WTC11 (cell line): ENCODE measurements at regions not wholly inside any gene's neighbourhood (a gene's known extent, or its start where the extent isn't known, plus 50 kb on each side); places are given as distances from the start of the nearest gene placed in this dataset.

Experiments used
- ATAC-seq: fragments of 200-7000 bp; cut with Tn5 transposase; 2 replicates; pipeline ENCODE4 v1.10.0; 2021; ENCODE audit warnings: mild to moderate bottlenecking, moderate library complexity
- CTCF ChIA-PET: fragments of 300-600 bp; sonication (Branson Sonifier 250); formaldehyde crosslinking; loops from one replicate; lab custom pipeline; 2021; ENCODE audit warnings: antibody characterized with exemption; lab: Charles Lee
- POLR2A ChIA-PET: fragments of 350-600 bp; sonication (Branson Sonifier 250); formaldehyde crosslinking; loops from one replicate; lab custom pipeline; 2021; ENCODE audit warnings: antibody characterized with exemption; lab: Charles Lee
- DNase-seq: peaks from one replicate; pipeline ENCODE4 v3.0.0; 2021; ENCODE audit warnings: low spot score
- H3K27ac Mint-ChIP-seq: 2 replicates; pipeline ENCODE4 v1.8.0; 2021; ENCODE audit warnings: mixed read lengths
- H3K27me3 Mint-ChIP-seq: 2 replicates; pipeline ENCODE4 v1.8.0; 2021; ENCODE audit warnings: low read depth, mild to moderate bottlenecking, moderate library complexity, mixed read lengths
- H3K36me3 Mint-ChIP-seq: 2 replicates; pipeline ENCODE4 v1.8.0; 2021; ENCODE audit warnings: mixed read lengths
- H3K4me1 Mint-ChIP-seq: 2 replicates; pipeline ENCODE4 v1.8.0; 2022; ENCODE audit warnings: mixed read lengths
- H3K4me3 Mint-ChIP-seq: 2 replicates; pipeline ENCODE4 v1.8.0; 2021; ENCODE audit warnings: mild to moderate bottlenecking, moderate library complexity, mixed read lengths
- H3K9me3 Mint-ChIP-seq: 2 replicates; pipeline ENCODE4 v1.8.0; 2021; ENCODE audit warnings: mixed read lengths
- CREB1 ChIP-seq: sonication (generic); formaldehyde crosslinking; IDR thresholded peaks from 2 replicates; pipeline ENCODE4 v1.8.0; 2023; ENCODE audit warnings: mild to moderate bottlenecking, missing genetic modification reagents
- ELF4 ChIP-seq: sonication (generic); formaldehyde crosslinking; IDR thresholded peaks from 2 replicates; pipeline ENCODE4 v1.8.1; 2022; ENCODE audit warnings: low read depth, mild to moderate bottlenecking, moderate library complexity, missing genetic modification reagents
- FOXJ3 ChIP-seq: sonication (generic); formaldehyde crosslinking; IDR thresholded peaks from 2 replicates; pipeline ENCODE4 v1.9.0; 2021; ENCODE audit warnings: missing genetic modification reagents, mild to moderate bottlenecking, borderline replicate concordance
- GRHL2 ChIP-seq: fragments of 250-450 bp; sonication (Bioruptor Pico); IDR thresholded peaks from 2 replicates; pipeline ENCODE4 v1.8.0; 2022; ENCODE audit warnings: mild to moderate bottlenecking, moderate library complexity; ENCODE audit not compliant: insufficient replicate concordance, severe bottlenecking
- HMGA2 ChIP-seq: fragments of 250-450 bp; sonication (Bioruptor Pico); IDR thresholded peaks from 2 replicates; pipeline ENCODE4 v1.4.0; 2021; ENCODE audit warnings: mild to moderate bottlenecking, moderate library complexity
- KAT7 ChIP-seq: sonication (generic); formaldehyde crosslinking; IDR thresholded peaks from 2 replicates; pipeline ENCODE4 v1.8.1; 2023; ENCODE audit warnings: missing genetic modification reagents, mild to moderate bottlenecking, borderline replicate concordance
- MYBL2 ChIP-seq: sonication (generic); formaldehyde crosslinking; IDR thresholded peaks from 2 replicates; pipeline ENCODE4 v1.8.1; 2023; ENCODE audit warnings: mild to moderate bottlenecking, moderate library complexity, missing genetic modification reagents
- NFATC4 ChIP-seq: fragments of 250-450 bp; sonication (Bioruptor Pico); IDR thresholded peaks from 2 replicates; pipeline ENCODE4 v1.9.0; 2021; ENCODE audit warnings: mild to moderate bottlenecking
- RELA ChIP-seq: sonication (generic); formaldehyde crosslinking; IDR thresholded peaks from 2 replicates; pipeline ENCODE4 v1.8.1; 2022; ENCODE audit warnings: missing genetic modification reagents, mild to moderate bottlenecking, borderline replicate concordance
- SMAD4 ChIP-seq: sonication (generic); formaldehyde crosslinking; IDR thresholded peaks from 2 replicates; pipeline ENCODE4 v1.8.0; 2022; ENCODE audit warnings: mild to moderate bottlenecking, missing genetic modification reagents
- ZNF232 ChIP-seq: sonication (generic); formaldehyde crosslinking; IDR thresholded peaks from 2 replicates; pipeline ENCODE4 v1.8.0; 2022; ENCODE audit warnings: mild to moderate bottlenecking, missing genetic modification reagents
- ZNF317 ChIP-seq: sonication (generic); formaldehyde crosslinking; IDR thresholded peaks from 2 replicates; pipeline ENCODE4 v1.8.1; 2023; ENCODE audit warnings: low read depth, mild to moderate bottlenecking, moderate library complexity, missing genetic modification reagents, borderline replicate concordance
- TF ChIP-seq, protein P1 (sequence below): fragments of 250-450 bp; sonication (Bioruptor Pico); IDR thresholded peaks from 2 replicates; pipeline ENCODE4 v1.8.0; 2021; ENCODE audit warnings: mild to moderate bottlenecking
- TF ChIP-seq, protein P2 (sequence below): fragments of 250-450 bp; sonication (Bioruptor Pico); IDR thresholded peaks from 2 replicates; pipeline ENCODE4 v1.9.0; 2021; ENCODE audit warnings: mild to moderate bottlenecking
- TF ChIP-seq, protein P3 (sequence below): sonication (generic); formaldehyde crosslinking; IDR thresholded peaks from 2 replicates; pipeline ENCODE4 v1.8.0; 2023; ENCODE audit warnings: missing genetic modification reagents, mild to moderate bottlenecking, borderline replicate concordance
- TF ChIP-seq, protein P4 (sequence below): fragments of 250-450 bp; sonication (Bioruptor Pico); IDR thresholded peaks from 2 replicates; pipeline ENCODE4 v2.1.2; 2022; ENCODE audit warnings: mild to moderate bottlenecking, moderate library complexity
- TF ChIP-seq, protein P5 (sequence below): fragments of 200-600 bp; IDR thresholded peaks from 2 replicates; pipeline ENCODE4 v1.8.0; 2022; ENCODE audit warnings: antibody characterized with exemption
- TF ChIP-seq, protein P6 (sequence below): sonication (generic); formaldehyde crosslinking; conservative IDR thresholded peaks from 2 replicates; pipeline ENCODE4 v1.8.1; 2022; ENCODE audit warnings: mild to moderate bottlenecking, missing genetic modification reagents
- TF ChIP-seq, protein P7 (sequence below): sonication (generic); formaldehyde crosslinking; IDR thresholded peaks from 2 replicates; pipeline ENCODE4 v1.8.0; 2022; ENCODE audit warnings: mild to moderate bottlenecking, missing genetic modification reagents

DNA sequence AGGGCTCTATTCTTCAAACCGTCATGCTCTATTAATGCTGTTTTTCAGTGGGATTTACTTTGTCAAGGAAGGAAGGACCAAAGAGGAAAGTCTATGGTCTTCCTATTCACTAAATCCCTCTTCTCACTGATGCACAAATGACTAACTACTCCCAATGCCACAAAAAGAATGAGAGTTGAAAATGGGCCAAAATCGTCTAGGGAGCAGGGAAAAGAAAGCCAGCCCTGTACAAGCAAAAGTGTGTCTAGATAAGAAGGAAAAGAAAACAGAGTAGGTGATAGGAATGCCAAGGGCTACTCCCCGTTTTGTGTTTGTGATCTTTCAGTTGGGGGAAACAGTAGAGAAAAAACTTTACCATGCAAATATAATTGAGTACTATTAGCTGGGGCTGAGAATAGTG is 97.2 kb upstream of the TMCO5A start:
- Mint-ChIP-seq H3K4me1 (no peaks in the 10 kb centered on the region), H3K27ac (no peak overlapping the region), H3K36me3 (peaks cover 3% of the 10 kb centered on the region), H3K9me3 (peaks cover 31% of the 10 kb centered on the region), H3K4me3 (no peak overlapping the region), H3K27me3 (no peaks in the 10 kb centered on the region)
- no peak for DNase-seq
- CTCF ChIA-PET: no interaction called here
- TF ChIP-seq, protein P1, sequence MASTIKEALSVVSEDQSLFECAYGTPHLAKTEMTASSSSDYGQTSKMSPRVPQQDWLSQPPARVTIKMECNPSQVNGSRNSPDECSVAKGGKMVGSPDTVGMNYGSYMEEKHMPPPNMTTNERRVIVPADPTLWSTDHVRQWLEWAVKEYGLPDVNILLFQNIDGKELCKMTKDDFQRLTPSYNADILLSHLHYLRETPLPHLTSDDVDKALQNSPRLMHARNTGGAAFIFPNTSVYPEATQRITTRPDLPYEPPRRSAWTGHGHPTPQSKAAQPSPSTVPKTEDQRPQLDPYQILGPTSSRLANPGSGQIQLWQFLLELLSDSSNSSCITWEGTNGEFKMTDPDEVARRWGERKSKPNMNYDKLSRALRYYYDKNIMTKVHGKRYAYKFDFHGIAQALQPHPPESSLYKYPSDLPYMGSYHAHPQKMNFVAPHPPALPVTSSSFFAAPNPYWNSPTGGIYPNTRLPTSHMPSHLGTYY: no peak
- TF ChIP-seq ZNF317 (CRISPR knock-in tag): no peak
- TF ChIP-seq HMGA2 (CRISPR knock-in tag): no peak
- no peak for TF ChIP-seq SMAD4 (CRISPR knock-in tag)
- POLR2A ChIA-PET: no interaction called here
- no peak for ATAC-seq

DNA sequence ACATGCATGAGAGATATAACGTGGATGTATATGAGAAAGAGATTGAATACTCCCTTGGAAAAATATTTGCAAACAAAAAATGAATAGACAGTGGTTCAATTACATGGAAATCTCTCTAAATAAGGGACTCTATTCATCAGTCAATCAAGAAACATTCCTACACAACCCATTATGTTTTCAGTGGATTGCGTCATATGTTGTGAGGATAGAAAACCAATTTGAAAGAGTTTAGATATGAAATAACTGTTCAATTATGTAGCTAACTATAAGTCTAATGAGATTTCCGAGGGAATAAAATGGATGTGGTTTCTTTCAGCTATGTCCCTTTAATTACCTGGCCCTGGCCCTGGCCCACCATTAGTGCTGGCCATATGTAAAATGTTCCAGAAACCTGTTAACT is 86.7 kb upstream of the TMCO5A start:
- no peak overlapping the region for H3K4me3 Mint-ChIP-seq
- no peaks in the 10 kb centered on the region for H3K27me3 Mint-ChIP-seq
- DNase-seq (no peak), ATAC-seq (no peak)
- POLR2A ChIA-PET: no interaction called here
- TF ChIP-seq ZNF232 (no peak), NFATC4 (CRISPR knock-in tag) (no peak), RELA (CRISPR knock-in tag) (no peak)
- TF ChIP-seq, protein P2, sequence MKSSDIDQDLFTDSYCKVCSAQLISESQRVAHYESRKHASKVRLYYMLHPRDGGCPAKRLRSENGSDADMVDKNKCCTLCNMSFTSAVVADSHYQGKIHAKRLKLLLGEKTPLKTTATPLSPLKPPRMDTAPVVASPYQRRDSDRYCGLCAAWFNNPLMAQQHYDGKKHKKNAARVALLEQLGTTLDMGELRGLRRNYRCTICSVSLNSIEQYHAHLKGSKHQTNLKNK (CRISPR knock-in tag): no peak
- peaks cover 27% of the 10 kb centered on the region for H3K9me3 Mint-ChIP-seq
- H3K36me3 Mint-ChIP-seq: no peaks in the 10 kb centered on the region; the same call in 1 of the 2 replicates
- 0 out of 2 replicates have a peak, but pooled peaks cover under 1% of the 10 kb centered on the region for H3K4me1 Mint-ChIP-seq
- CTCF ChIA-PET: no interaction called here
- no peak overlapping the region for H3K27ac Mint-ChIP-seq

DNA sequence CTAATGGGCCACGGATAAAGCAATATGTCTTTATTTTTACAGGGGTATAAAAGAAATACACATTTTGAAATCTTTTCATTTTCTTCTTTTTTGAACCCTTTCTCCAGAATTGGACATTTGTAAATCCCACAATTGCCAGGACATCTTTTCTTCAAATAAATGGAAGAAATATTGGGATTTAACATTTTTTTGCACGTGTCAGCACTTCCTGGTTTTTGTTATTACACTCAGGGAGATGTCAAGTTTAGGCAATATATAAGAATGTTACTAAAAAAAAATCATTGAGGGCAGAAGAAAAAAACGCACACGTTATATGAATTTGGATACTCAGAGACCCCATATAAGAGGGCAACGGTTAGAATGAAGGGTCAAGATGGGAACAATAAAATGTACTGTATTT is 78.3 kb upstream of the TMCO5A start:
- Mint-ChIP-seq H3K36me3 (no peaks in the 10 kb centered on the region), H3K4me3 (no peak overlapping the region), H3K27ac (no peak overlapping the region), H3K27me3 (no peaks in the 10 kb centered on the region), H3K9me3 (peaks cover 17% of the 10 kb centered on the region), H3K4me1 (peaks cover 9% of the 10 kb centered on the region)
- ChIA-PET POLR2A (no interaction called here), CTCF (no interaction called here)
- no peak for DNase-seq
- TF ChIP-seq GRHL2 (CRISPR knock-in tag) (no peak), ELF4 (CRISPR knock-in tag) (no peak), CREB1 (CRISPR knock-in tag) (no peak), MYBL2 (CRISPR knock-in tag) (no peak), KAT7 (no peak), FOXJ3 (CRISPR knock-in tag) (no peak), SMAD4 (CRISPR knock-in tag) (no peak)
- TF ChIP-seq, protein P3, sequence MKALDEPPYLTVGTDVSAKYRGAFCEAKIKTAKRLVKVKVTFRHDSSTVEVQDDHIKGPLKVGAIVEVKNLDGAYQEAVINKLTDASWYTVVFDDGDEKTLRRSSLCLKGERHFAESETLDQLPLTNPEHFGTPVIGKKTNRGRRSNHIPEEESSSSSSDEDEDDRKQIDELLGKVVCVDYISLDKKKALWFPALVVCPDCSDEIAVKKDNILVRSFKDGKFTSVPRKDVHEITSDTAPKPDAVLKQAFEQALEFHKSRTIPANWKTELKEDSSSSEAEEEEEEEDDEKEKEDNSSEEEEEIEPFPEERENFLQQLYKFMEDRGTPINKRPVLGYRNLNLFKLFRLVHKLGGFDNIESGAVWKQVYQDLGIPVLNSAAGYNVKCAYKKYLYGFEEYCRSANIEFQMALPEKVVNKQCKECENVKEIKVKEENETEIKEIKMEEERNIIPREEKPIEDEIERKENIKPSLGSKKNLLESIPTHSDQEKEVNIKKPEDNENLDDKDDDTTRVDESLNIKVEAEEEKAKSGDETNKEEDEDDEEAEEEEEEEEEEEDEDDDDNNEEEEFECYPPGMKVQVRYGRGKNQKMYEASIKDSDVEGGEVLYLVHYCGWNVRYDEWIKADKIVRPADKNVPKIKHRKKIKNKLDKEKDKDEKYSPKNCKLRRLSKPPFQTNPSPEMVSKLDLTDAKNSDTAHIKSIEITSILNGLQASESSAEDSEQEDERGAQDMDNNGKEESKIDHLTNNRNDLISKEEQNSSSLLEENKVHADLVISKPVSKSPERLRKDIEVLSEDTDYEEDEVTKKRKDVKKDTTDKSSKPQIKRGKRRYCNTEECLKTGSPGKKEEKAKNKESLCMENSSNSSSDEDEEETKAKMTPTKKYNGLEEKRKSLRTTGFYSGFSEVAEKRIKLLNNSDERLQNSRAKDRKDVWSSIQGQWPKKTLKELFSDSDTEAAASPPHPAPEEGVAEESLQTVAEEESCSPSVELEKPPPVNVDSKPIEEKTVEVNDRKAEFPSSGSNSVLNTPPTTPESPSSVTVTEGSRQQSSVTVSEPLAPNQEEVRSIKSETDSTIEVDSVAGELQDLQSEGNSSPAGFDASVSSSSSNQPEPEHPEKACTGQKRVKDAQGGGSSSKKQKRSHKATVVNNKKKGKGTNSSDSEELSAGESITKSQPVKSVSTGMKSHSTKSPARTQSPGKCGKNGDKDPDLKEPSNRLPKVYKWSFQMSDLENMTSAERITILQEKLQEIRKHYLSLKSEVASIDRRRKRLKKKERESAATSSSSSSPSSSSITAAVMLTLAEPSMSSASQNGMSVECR (CRISPR knock-in tag): no peak
- TF ChIP-seq, protein P4, sequence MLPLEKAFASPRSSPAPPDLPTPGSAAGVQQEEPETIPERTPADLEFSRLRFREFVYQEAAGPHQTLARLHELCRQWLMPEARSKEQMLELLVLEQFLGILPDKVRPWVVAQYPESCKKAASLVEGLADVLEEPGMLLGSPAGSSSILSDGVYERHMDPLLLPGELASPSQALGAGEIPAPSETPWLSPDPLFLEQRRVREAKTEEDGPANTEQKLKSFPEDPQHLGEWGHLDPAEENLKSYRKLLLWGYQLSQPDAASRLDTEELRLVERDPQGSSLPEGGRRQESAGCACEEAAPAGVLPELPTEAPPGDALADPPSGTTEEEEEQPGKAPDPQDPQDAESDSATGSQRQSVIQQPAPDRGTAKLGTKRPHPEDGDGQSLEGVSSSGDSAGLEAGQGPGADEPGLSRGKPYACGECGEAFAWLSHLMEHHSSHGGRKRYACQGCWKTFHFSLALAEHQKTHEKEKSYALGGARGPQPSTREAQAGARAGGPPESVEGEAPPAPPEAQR (CRISPR knock-in tag): no peak
- TF ChIP-seq, protein P2 (CRISPR knock-in tag): no peak
- TF ChIP-seq, protein P5, sequence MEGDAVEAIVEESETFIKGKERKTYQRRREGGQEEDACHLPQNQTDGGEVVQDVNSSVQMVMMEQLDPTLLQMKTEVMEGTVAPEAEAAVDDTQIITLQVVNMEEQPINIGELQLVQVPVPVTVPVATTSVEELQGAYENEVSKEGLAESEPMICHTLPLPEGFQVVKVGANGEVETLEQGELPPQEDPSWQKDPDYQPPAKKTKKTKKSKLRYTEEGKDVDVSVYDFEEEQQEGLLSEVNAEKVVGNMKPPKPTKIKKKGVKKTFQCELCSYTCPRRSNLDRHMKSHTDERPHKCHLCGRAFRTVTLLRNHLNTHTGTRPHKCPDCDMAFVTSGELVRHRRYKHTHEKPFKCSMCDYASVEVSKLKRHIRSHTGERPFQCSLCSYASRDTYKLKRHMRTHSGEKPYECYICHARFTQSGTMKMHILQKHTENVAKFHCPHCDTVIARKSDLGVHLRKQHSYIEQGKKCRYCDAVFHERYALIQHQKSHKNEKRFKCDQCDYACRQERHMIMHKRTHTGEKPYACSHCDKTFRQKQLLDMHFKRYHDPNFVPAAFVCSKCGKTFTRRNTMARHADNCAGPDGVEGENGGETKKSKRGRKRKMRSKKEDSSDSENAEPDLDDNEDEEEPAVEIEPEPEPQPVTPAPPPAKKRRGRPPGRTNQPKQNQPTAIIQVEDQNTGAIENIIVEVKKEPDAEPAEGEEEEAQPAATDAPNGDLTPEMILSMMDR: no peak
- TF ChIP-seq, protein P6, sequence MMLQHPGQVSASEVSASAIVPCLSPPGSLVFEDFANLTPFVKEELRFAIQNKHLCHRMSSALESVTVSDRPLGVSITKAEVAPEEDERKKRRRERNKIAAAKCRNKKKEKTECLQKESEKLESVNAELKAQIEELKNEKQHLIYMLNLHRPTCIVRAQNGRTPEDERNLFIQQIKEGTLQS (CRISPR knock-in tag): no peak
- TF ChIP-seq, protein P7, sequence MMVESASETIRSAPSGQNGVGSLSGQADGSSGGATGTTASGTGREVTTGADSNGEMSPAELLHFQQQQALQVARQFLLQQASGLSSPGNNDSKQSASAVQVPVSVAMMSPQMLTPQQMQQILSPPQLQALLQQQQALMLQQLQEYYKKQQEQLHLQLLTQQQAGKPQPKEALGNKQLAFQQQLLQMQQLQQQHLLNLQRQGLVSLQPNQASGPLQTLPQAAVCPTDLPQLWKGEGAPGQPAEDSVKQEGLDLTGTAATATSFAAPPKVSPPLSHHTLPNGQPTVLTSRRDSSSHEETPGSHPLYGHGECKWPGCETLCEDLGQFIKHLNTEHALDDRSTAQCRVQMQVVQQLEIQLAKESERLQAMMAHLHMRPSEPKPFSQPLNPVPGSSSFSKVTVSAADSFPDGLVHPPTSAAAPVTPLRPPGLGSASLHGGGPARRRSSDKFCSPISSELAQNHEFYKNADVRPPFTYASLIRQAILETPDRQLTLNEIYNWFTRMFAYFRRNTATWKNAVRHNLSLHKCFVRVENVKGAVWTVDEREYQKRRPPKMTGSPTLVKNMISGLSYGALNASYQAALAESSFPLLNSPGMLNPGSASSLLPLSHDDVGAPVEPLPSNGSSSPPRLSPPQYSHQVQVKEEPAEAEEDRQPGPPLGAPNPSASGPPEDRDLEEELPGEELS: no peak
- ATAC-seq: no peak
